Naive B cell (primary cell): ENCODE measurements at regions not wholly inside any gene's neighbourhood (a gene's known extent, or its start where the extent isn't known, plus 50 kb on each side); places are given as distances from the start of the nearest gene placed in this dataset.

Experiments used
- ATAC-seq, 2 donors: fragments of 150-1000 bp; cut with Tn5 transposase; 2 replicates each; pipeline ENCODE4 v1.10.0; 2021; ENCODE audit warnings: low read depth in 2 of 2, mild to moderate bottlenecking in 2 of 2, moderate library complexity in 2 of 2
- DNase-seq: peaks from one replicate; pipeline ENCODE4 v3.0.0; 2022
- H3K27ac Mint-ChIP-seq, 6 donors: one replicate each; pipeline ENCODE4 v1.8.0; 2020 to 2022; ENCODE audit warnings: mild to moderate bottlenecking in 6 of 6, mixed read lengths in 6 of 6, moderate library complexity in 5 of 6, inconsistent platforms in 2 of 6
- H3K27me3 Mint-ChIP-seq, 3 donors: one replicate each; pipeline ENCODE4 v1.8.0; 2021 to 2022; ENCODE audit warnings: mixed read lengths in 3 of 3, mild to moderate bottlenecking in 1 of 3
- H3K36me3 Mint-ChIP-seq, 2 donors: one replicate each; pipeline ENCODE4 v1.8.0; 2020 to 2022; ENCODE audit warnings: mixed read lengths in 2 of 2, inconsistent platforms in 1 of 2, mild to moderate bottlenecking in 1 of 2
- H3K4me1 Mint-ChIP-seq, 3 donors: one replicate each; pipeline ENCODE4 v1.8.0; 2020 to 2022; ENCODE audit warnings: mixed read lengths in 3 of 3, inconsistent platforms in 1 of 3, mild to moderate bottlenecking in 1 of 3, moderate library complexity in 1 of 3
- H3K4me3 Mint-ChIP-seq, 8 donors: one replicate each; pipeline ENCODE4 v1.8.0; 2020 to 2022; ENCODE audit warnings: mild to moderate bottlenecking in 8 of 8, mixed read lengths in 8 of 8, moderate library complexity in 8 of 8, inconsistent platforms in 2 of 8
- H3K9me3 Mint-ChIP-seq, 7 donors: one replicate each; pipeline ENCODE4 v1.8.0; 2020 to 2022; ENCODE audit warnings: mixed read lengths in 7 of 7, mild to moderate bottlenecking in 5 of 7, inconsistent platforms in 2 of 7, moderate library complexity in 1 of 7

DNA sequence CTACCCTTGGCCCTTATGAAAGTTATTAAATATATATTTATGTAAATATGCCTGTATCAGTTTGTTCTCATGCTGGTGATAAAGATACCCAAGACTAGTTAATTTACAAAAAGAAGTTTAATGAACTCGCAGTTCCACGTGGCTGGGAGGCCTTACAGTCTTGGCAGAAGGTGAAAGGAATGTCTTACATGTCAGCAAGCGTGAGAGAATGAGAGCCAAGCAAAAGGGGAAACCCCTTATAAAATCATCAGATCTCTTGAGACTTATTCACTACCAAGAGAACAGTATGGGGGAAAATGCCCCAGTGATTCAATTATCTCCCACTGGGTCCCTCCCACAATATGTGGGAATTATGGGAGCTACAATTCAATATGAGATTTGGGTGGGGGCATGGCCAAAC lies 506.0 kb upstream of the ATXN8OS start:
- no peaks in the 10 kb centered on the region for H3K36me3 Mint-ChIP-seq
- H3K4me1 Mint-ChIP-seq = no peaks in the 10 kb centered on the region
- ATAC-seq (no peak), DNase-seq (no peak)
- H3K27me3 Mint-ChIP-seq = no peaks in the 10 kb centered on the region
- H3K27ac Mint-ChIP-seq = no peak overlapping the region
- H3K4me3 Mint-ChIP-seq = no peak overlapping the region
- peaks cover 0 to 14% (median 8%) of the 10 kb centered on the region in 7 donors for H3K9me3 Mint-ChIP-seq

- no peak for DNase-seq
- no peaks in the 10 kb centered on the region for H3K36me3 Mint-ChIP-seq
- H3K9me3 Mint-ChIP-seq = peaks cover 0 to 8% (median 4%) of the 10 kb centered on the region in 7 donors
- H3K27me3 Mint-ChIP-seq = no peaks in the 10 kb centered on the region
- H3K27ac Mint-ChIP-seq = no peak overlapping the region
- H3K4me3 Mint-ChIP-seq = no peak overlapping the region
- H3K4me1 Mint-ChIP-seq = no peaks in the 10 kb centered on the region
- ATAC-seq = no peak
Measured at GRCh38 chr13:69600811-69601210, 506.8 kb upstream of the ATXN8OS start.

- H3K27ac Mint-ChIP-seq = no peak overlapping the region
- ATAC-seq = no peak
- peaks cover 0 to 4% (median 0%) of the 10 kb centered on the region in 7 donors for H3K9me3 Mint-ChIP-seq
Measured at GRCh38 chr13:69597088-69597487, 510.5 kb upstream of the ATXN8OS start.

GRCh38 chr13:69595181-69595580 lies 512.4 kb upstream of the ATXN8OS start:
- no peaks in the 10 kb centered on the region for H3K27me3 Mint-ChIP-seq
- no peak overlapping the region for H3K4me3 Mint-ChIP-seq
- no peak overlapping the region for H3K27ac Mint-ChIP-seq
- DNase-seq (no peak), ATAC-seq (no peak)
- no peaks in the 10 kb centered on the region for H3K36me3 Mint-ChIP-seq
- no peaks in the 10 kb centered on the region for H3K4me1 Mint-ChIP-seq
- peaks cover 0 to 4% (median 0%) of the 10 kb centered on the region in 7 donors for H3K9me3 Mint-ChIP-seq

More at GRCh38 chr13:69597088-69597487, 510.5 kb upstream of the ATXN8OS start:
- no peak for DNase-seq
- H3K36me3 Mint-ChIP-seq = no peaks in the 10 kb centered on the region
- no peaks in the 10 kb centered on the region for H3K4me1 Mint-ChIP-seq
- H3K4me3 Mint-ChIP-seq = no peak overlapping the region
- no peaks in the 10 kb centered on the region for H3K27me3 Mint-ChIP-seq

GRCh38 chr13:69591437-69591836 lies 516.2 kb upstream of the ATXN8OS start:
- no peaks in the 10 kb centered on the region for H3K36me3 Mint-ChIP-seq
- no peak for DNase-seq
- no peaks in the 10 kb centered on the region for H3K27me3 Mint-ChIP-seq
- no peaks in the 10 kb centered on the region for H3K4me1 Mint-ChIP-seq
- H3K4me3 Mint-ChIP-seq = no peak overlapping the region
- peaks cover 0 to 5% (median 0%) of the 10 kb centered on the region in 7 donors for H3K9me3 Mint-ChIP-seq
- ATAC-seq = no peak
- H3K27ac Mint-ChIP-seq = no peak overlapping the region

GRCh38 chr13:69589531-69590235 lies 517.9 kb upstream of the ATXN8OS start:
- no peaks in the 10 kb centered on the region for H3K36me3 Mint-ChIP-seq
- H3K9me3 Mint-ChIP-seq = peaks cover 0 to 5% (median 0%) of the 10 kb centered on the region in 7 donors
- ATAC-seq = no peak
- H3K27me3 Mint-ChIP-seq = no peaks in the 10 kb centered on the region
- no peak for DNase-seq
- no peak overlapping the region for H3K27ac Mint-ChIP-seq
- no peak overlapping the region for H3K4me3 Mint-ChIP-seq
- no peaks in the 10 kb centered on the region for H3K4me1 Mint-ChIP-seq

GRCh38 chr13:69585656-69586055 lies 522.0 kb upstream of the ATXN8OS start:
- Mint-ChIP-seq H3K36me3 (no peaks in the 10 kb centered on the region), H3K4me3 (no peak overlapping the region), H3K9me3 (peaks cover 0 to 5% (median 0%) of the 10 kb centered on the region in 7 donors), H3K27ac (no peak overlapping the region), H3K27me3 (no peaks in the 10 kb centered on the region), H3K4me1 (no peaks in the 10 kb centered on the region)
- ATAC-seq (no peak), DNase-seq (no peak)

- Mint-ChIP-seq H3K27ac (no peak overlapping the region), H3K36me3 (no peaks in the 10 kb centered on the region), H3K9me3 (peaks cover 0 to 8% (median 0%) of the 10 kb centered on the region in 7 donors), H3K4me3 (no peak overlapping the region), H3K4me1 (no peaks in the 10 kb centered on the region), H3K27me3 (no peaks in the 10 kb centered on the region)
- no peak for ATAC-seq
- DNase-seq = no peak
Measured at GRCh38 chr13:69580255-69580654, 527.4 kb upstream of the ATXN8OS start.

DNA sequence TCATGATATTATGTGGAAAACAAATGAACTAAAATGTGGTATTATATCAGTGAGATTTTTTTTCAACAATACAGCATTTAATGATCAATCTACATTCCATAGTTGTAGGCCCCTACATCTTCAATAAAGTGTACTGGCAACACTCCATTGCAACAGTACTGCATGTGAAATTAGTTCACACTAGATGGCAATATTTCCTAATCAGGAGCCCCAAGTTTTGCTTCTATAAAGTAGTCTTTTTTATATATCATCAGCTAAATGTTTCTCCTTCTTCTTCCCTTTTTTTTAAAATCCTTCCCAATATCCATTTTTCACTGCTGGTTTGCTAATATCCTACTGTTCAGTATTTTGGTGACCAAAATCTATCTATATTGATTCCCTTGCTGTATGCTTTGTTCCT lies 528.3 kb upstream of the ATXN8OS start:
- no peak overlapping the region for H3K27ac Mint-ChIP-seq
- H3K4me1 Mint-ChIP-seq = no peaks in the 10 kb centered on the region
- H3K36me3 Mint-ChIP-seq = no peaks in the 10 kb centered on the region
- H3K27me3 Mint-ChIP-seq = no peaks in the 10 kb centered on the region
- ATAC-seq (no peak), DNase-seq (no peak)
- no peak overlapping the region for H3K4me3 Mint-ChIP-seq
- peaks cover 0 to 8% (median 0%) of the 10 kb centered on the region in 7 donors for H3K9me3 Mint-ChIP-seq

DNA sequence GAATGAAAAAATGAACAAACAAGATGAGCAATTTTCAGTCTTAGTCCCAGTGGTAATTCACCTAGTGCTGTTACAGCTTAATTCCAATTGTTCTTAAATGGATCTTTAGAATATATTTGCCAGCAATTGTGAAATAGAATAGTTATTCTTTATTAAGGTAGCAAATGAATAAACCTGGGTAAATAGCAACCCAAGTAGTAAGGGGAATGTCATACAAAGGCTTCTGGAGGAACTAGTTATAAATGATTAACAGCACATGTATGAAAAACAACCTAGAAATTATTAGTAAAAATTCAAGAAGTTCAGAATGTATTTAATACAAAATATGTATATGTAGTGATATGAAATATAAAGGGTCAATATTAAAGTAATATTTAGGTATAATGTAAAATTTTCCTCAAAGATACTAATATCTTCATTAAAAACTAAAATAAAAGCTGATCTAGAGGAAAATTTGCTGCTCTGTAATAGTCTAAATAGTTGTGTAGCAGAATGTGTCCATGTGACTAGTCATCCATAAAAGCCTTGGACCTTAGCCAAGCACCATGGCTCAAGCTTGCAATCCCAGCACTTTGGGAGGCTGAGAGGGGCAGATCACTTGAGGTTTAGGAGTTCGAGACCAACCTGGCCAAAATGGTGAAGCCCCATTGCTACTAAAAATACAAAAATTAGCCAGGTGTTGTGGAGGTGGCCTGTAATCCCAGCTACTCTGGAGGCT lies 535.9 kb upstream of the ATXN8OS start:
- H3K4me3 Mint-ChIP-seq = no peak overlapping the region
- no peak overlapping the region for H3K27ac Mint-ChIP-seq
- H3K9me3 Mint-ChIP-seq = peaks cover 0 to 8% (median 2%) of the 10 kb centered on the region in 7 donors
- ATAC-seq = no peak
- no peaks in the 10 kb centered on the region for H3K27me3 Mint-ChIP-seq
- no peaks in the 10 kb centered on the region for H3K4me1 Mint-ChIP-seq
- no peaks in the 10 kb centered on the region for H3K36me3 Mint-ChIP-seq
- DNase-seq = no peak

- no peak for DNase-seq
- Mint-ChIP-seq H3K4me1 (no peaks in the 10 kb centered on the region), H3K27ac (no peak overlapping the region), H3K9me3 (peaks cover 0 to 2% (median 1%) of the 10 kb centered on the region in 7 donors), H3K36me3 (no peaks in the 10 kb centered on the region), H3K4me3 (no peak overlapping the region), H3K27me3 (no peaks in the 10 kb centered on the region)
- ATAC-seq = no peak
Measured at GRCh38 chr13:69567514-69567913, 540.1 kb upstream of the ATXN8OS start.

DNA sequence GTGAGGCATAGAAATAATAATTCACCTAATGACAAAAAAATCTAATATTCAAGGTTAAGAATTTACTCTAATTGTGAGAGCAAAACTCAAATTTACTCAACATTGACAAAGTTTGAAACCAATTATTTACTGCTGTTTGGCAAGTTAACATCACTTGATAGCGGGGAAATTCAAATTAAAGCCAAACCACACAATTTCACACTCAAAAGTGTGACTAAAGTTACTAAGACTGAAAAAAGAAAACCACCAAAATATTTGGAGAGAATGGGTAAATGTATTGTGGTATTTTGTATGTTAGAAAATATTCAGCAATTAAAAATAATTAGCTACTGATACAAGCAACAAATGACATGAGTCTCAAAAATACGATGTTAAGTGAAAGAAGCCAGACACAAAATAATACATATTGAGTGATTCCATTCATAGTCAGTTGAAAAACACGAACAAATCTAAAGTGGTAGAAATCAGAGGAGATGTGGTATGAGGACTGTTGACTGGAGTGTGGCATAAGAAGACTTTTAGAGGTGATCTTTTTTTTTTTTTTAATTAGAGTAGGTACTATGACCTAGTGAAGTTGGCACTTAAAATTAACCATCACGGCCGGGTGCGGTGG lies 541.4 kb upstream of the ATXN8OS start:
- no peak overlapping the region for H3K4me3 Mint-ChIP-seq
- H3K27ac Mint-ChIP-seq = no peak overlapping the region
- H3K9me3 Mint-ChIP-seq = peaks cover 0 to 10% (median 3%) of the 10 kb centered on the region in 7 donors
- no peak for ATAC-seq
- DNase-seq = no peak
- no peaks in the 10 kb centered on the region for H3K36me3 Mint-ChIP-seq
- H3K4me1 Mint-ChIP-seq = no peaks in the 10 kb centered on the region
- H3K27me3 Mint-ChIP-seq = no peaks in the 10 kb centered on the region

DNA sequence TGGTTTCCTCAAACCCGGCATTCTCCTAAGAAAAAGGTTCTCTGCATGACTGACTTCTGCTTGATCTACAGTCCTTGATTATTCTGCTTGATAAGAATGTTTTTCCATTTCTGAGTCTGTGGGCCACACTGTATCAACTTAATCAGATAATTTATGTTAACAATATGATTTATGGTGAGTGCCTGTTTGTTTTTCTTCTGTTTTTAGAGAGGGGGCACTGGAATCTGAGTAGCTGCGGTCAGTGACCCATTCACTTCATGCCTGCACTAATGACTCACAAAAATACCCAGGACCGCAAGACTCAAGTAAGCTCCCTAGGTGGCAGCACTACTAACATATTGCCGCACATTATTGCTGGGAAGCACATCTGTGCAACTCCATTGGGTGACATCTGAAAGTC lies 542.3 kb upstream of the ATXN8OS start:
- H3K27me3 Mint-ChIP-seq = no peaks in the 10 kb centered on the region
- H3K36me3 Mint-ChIP-seq = no peaks in the 10 kb centered on the region
- no peak overlapping the region for H3K4me3 Mint-ChIP-seq
- H3K9me3 Mint-ChIP-seq = peaks cover 0 to 10% (median 3%) of the 10 kb centered on the region in 7 donors
- no peaks in the 10 kb centered on the region for H3K4me1 Mint-ChIP-seq
- DNase-seq (no peak), ATAC-seq (no peak)
- H3K27ac Mint-ChIP-seq = no peak overlapping the region
